HUDEP-2 (cell line): ENCODE measurements at regions not wholly inside any gene's neighbourhood (a gene's known extent, or its start where the extent isn't known, plus 50 kb on each side); places are given as distances from the start of the nearest gene placed in this dataset.

ENCODE experiments used
- DNase-seq, 76 experiments: peaks; one replicate each; lab custom pipeline; 2025; ENCODE audit not compliant: unreplicated experiment in 76 of 76; lab: John Stamatoyannopoulos, UW

- no peak for DNase-seq
Measured at GRCh38 chr13:103803349-103803748, 737.1 kb upstream of the SLC10A2 start.

GRCh38 chr13:103799028-103799427, 732.8 kb upstream of the SLC10A2 start:
- DNase-seq, result no peak

- no peak for DNase-seq
Measured at GRCh38 chr13:103795892-103796478, 729.8 kb upstream of the SLC10A2 start.

GRCh38 chr13:103794526-103794925, 728.3 kb upstream of the SLC10A2 start:
- no peak for DNase-seq

GRCh38 chr13:103788061-103788652, 721.9 kb upstream of the SLC10A2 start:
- no peak for DNase-seq

GRCh38 chr13:103772576-103772975, 706.4 kb upstream of the SLC10A2 start:
- no peak for DNase-seq

- no peak for DNase-seq
Measured at GRCh38 chr13:103762523-103762922, 696.3 kb upstream of the SLC10A2 start.

GRCh38 chr13:103759361-103759760, 693.1 kb upstream of the SLC10A2 start:
- no peak for DNase-seq

- DNase-seq, result no peak
Measured at GRCh38 chr13:103758222-103758621, 692.0 kb upstream of the SLC10A2 start.

GRCh38 chr13:103757361-103757760, 691.1 kb upstream of the SLC10A2 start:
- no peak for DNase-seq

GRCh38 chr13:103754783-103755182, 688.6 kb upstream of the SLC10A2 start:
- no peak for DNase-seq

- DNase-seq, result no peak
Measured at GRCh38 chr13:103734837-103735236, 668.6 kb upstream of the SLC10A2 start.

- DNase-seq, result no peak
Measured at GRCh38 chr13:103731959-103732358, 665.7 kb upstream of the SLC10A2 start.

- DNase-seq, result no peak
Measured at GRCh38 chr13:103730407-103730806, 664.2 kb upstream of the SLC10A2 start.

- DNase-seq, result no peak
Measured at GRCh38 chr13:103726808-103727207, 660.6 kb upstream of the SLC10A2 start.

- no peak for DNase-seq
Measured at GRCh38 chr13:103716718-103717117, 650.5 kb upstream of the SLC10A2 start.

- DNase-seq, result no peak
Measured at GRCh38 chr13:103715335-103715734, 649.1 kb upstream of the SLC10A2 start.

GRCh38 chr13:103703246-103703645, 637.0 kb upstream of the SLC10A2 start:
- DNase-seq, result no peak

GRCh38 chr13:103698000-103698399, 631.8 kb upstream of the SLC10A2 start:
- no peak for DNase-seq

- DNase-seq, result no peak
Measured at GRCh38 chr13:103695320-103695719, 629.1 kb upstream of the SLC10A2 start.

- no peak for DNase-seq
Measured at GRCh38 chr13:103694471-103694870, 628.3 kb upstream of the SLC10A2 start.

GRCh38 chr13:103694033-103694432, 627.8 kb upstream of the SLC10A2 start:
- DNase-seq, result no peak

GRCh38 chr13:103692442-103692841, 626.2 kb upstream of the SLC10A2 start:
- DNase-seq, result no peak
